Vagina (tissue), 2 donors: ENCODE measurements at regions not wholly inside any gene's neighbourhood (a gene's known extent, or its start where the extent isn't known, plus 50 kb on each side); places are given as distances from the start of the nearest gene placed in this dataset.

Source experiments
- CTCF ChIP-seq, 3 experiments: fragments of 450-650 bp in 2 of 3; fragments of 200-600 bp in 1 of 3; sonication (generic) in 1 of 3; IDR thresholded peaks; one replicate each; pipeline ENCODE4 v1.5.1; 2017 to 2019; ENCODE audit warnings: antibody characterized with exemption in 3 of 3, mild to moderate bottlenecking in 2 of 3, moderate library complexity in 2 of 3
- POLR2A ChIP-seq, 2 donors: fragments of 450-650 bp; IDR thresholded peaks; one replicate each; pipeline ENCODE4 v1.6.1; 2017; ENCODE audit warnings: antibody characterized with exemption in 2 of 2, mild to moderate bottlenecking in 2 of 2, moderate library complexity in 2 of 2
- POLR2AphosphoS5 ChIP-seq, 2 donors: sonication (generic); formaldehyde crosslinking; IDR thresholded peaks; one replicate each; pipeline ENCODE4 v1.9.0; 2017; ENCODE audit warnings: antibody characterized with exemption in 2 of 2, mild to moderate bottlenecking in 2 of 2, low read depth in 1 of 2; ENCODE audit not compliant: insufficient read depth in 1 of 2

- TF ChIP-seq POLR2A (IDR thresholded peaks at IDR 0.05) (no peak), CTCF (IDR thresholded peaks at IDR 0.05) (no peak), POLR2AphosphoS5 (IDR thresholded peaks at IDR 0.05; ENCODE audit: insufficient read depth in 1 of 2, low read depth in 1 of 2) (no peak)
Measured at GRCh38 chrX:98448524-98448923, 1564.8 kb downstream of the RPA4 start.
